ENCODE measurements at regions not wholly inside any gene's neighbourhood (a gene's known extent, or its start where the extent isn't known, plus 50 kb on each side); places are given as distances from the start of the nearest gene placed in this dataset.

DNA sequence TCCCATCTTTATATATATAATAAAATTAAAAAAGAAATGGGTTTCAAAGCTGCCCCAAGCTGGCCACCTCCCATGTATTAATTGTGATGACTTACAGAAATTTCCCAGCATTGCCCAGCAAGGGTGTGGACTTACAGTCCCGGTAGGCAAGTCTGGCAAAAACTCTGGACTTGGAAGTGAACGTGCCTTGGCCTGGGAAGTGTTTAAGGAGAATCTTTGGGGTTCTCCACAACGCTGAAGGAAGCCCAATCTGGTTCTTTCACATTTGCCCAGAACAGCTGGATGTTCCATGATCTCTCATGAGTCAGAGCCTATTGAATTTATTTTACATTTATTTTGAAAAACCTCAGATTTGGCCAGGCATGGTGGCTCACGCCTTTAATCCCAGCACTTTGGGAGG is 98.4 kb upstream of the SLC45A1 start:
- Histone ChIP-seq H3K4me2 (ENCODE audit: low read depth, low read length) (no peak overlapping the region), H3K9ac (ENCODE audit: low read length) (no peak overlapping the region), H3K27me3 (replicated peaks; ENCODE audit: insufficient read depth, low read length) (peaks cover 92% of the 10 kb centered on the region), H3K36me3 (replicated peaks; ENCODE audit: insufficient read depth, low read length) (no peaks in the 10 kb centered on the region), H3K9me3 (replicated peaks; ENCODE audit: insufficient read depth, low read length) (no peaks in the 10 kb centered on the region), H3F3A (ENCODE audit: insufficient read depth, low read length) (no peaks in the 10 kb centered on the region), H3K9me2 (replicated peaks; ENCODE audit: insufficient read depth, low read length) (no peaks in the 10 kb centered on the region), H3K79me2 (ENCODE audit: low read length) (no peaks in the 10 kb centered on the region), H3K4me1 (ENCODE audit: low read length) (no peaks in the 10 kb centered on the region), H3K4me3 (ENCODE audit: low read length) (no peak overlapping the region), H4K20me1 (ENCODE audit: insufficient read depth, low read length) (no peaks in the 10 kb centered on the region), H3K27ac (ENCODE audit: low read length) (no peak overlapping the region), H2AFZ (ENCODE audit: low read length) (no peak overlapping the region)
- DNase-seq: no peak
- TF ChIP-seq, protein P1, sequence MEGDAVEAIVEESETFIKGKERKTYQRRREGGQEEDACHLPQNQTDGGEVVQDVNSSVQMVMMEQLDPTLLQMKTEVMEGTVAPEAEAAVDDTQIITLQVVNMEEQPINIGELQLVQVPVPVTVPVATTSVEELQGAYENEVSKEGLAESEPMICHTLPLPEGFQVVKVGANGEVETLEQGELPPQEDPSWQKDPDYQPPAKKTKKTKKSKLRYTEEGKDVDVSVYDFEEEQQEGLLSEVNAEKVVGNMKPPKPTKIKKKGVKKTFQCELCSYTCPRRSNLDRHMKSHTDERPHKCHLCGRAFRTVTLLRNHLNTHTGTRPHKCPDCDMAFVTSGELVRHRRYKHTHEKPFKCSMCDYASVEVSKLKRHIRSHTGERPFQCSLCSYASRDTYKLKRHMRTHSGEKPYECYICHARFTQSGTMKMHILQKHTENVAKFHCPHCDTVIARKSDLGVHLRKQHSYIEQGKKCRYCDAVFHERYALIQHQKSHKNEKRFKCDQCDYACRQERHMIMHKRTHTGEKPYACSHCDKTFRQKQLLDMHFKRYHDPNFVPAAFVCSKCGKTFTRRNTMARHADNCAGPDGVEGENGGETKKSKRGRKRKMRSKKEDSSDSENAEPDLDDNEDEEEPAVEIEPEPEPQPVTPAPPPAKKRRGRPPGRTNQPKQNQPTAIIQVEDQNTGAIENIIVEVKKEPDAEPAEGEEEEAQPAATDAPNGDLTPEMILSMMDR (IDR thresholded peaks at IDR 0.05; ENCODE audit: low read length): no peak
- TF ChIP-seq EZH2 (optimal IDR thresholded peaks at IDR 0.05; ENCODE audit: low read depth, low read length) (no peak), EZH2phosphoT487 (IDR thresholded peaks at IDR 0.05; ENCODE audit: low read length) (no peak)

DNA sequence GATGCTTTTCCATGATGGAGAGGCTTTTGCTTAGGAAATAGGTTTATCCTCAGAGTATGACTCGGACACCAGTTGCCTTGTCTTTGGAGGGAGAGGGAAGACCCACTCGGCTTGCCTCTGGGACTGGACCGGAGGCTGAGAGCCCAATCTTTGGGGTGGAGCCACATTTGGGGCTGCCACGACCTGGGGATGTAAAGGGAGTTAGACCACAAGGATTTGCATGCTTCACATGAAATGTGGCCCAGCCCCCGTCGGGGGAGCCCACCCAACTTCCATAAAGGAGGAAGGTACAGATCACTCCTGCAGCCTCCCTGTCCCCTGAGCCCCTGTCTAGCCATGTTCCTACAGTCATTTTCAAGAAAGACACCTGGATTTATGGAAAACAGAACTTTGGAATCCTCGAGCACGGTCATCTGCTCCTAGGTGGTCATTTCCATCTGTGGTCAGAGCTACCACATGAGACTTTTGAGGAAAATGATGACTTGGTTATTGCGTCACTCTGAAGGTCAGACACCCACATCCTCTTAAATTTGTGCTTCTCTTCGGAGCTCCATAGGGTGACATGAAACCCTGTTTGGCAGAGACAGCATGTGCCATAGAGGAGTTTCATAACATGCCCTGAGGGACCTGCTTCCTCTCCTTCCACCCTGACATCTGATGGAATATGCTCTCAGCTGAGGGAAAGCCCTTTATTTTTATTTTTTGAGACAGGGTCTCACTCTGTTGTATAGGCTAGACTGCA is 99.4 kb upstream of the SLC45A1 start:
- H4K20me1 ChIP-seq (ENCODE audit: insufficient read depth, low read length): no peaks in the 10 kb centered on the region
- no peak overlapping the region for H3K27ac ChIP-seq (ENCODE audit: low read length)
- H3K9me2 ChIP-seq (replicated peaks; ENCODE audit: insufficient read depth, low read length): no peaks in the 10 kb centered on the region
- no peak overlapping the region for H3K9ac ChIP-seq (ENCODE audit: low read length)
- H3K36me3 ChIP-seq (replicated peaks; ENCODE audit: insufficient read depth, low read length): no peaks in the 10 kb centered on the region
- no peaks in the 10 kb centered on the region for H3F3A ChIP-seq (ENCODE audit: insufficient read depth, low read length)
- peaks cover 90% of the 10 kb centered on the region for H3K27me3 ChIP-seq (replicated peaks; ENCODE audit: insufficient read depth, low read length)
- H3K79me2 ChIP-seq (ENCODE audit: low read length): no peaks in the 10 kb centered on the region
- H3K4me3 ChIP-seq (ENCODE audit: low read length): no peak overlapping the region
- no peak overlapping the region for H3K4me2 ChIP-seq (ENCODE audit: low read depth, low read length)
- DNase-seq: no peak
- no peak for TF ChIP-seq EZH2phosphoT487 (IDR thresholded peaks at IDR 0.05; ENCODE audit: low read length)
- no peak for TF ChIP-seq EZH2 (optimal IDR thresholded peaks at IDR 0.05; ENCODE audit: low read depth, low read length)
- TF ChIP-seq, protein P1 (IDR thresholded peaks at IDR 0.05; ENCODE audit: low read length): no peak
- no peak overlapping the region for H2AFZ ChIP-seq (ENCODE audit: low read length)
- no peaks in the 10 kb centered on the region for H3K4me1 ChIP-seq (ENCODE audit: low read length)
- no peaks in the 10 kb centered on the region for H3K9me3 ChIP-seq (replicated peaks; ENCODE audit: insufficient read depth, low read length)

DNA sequence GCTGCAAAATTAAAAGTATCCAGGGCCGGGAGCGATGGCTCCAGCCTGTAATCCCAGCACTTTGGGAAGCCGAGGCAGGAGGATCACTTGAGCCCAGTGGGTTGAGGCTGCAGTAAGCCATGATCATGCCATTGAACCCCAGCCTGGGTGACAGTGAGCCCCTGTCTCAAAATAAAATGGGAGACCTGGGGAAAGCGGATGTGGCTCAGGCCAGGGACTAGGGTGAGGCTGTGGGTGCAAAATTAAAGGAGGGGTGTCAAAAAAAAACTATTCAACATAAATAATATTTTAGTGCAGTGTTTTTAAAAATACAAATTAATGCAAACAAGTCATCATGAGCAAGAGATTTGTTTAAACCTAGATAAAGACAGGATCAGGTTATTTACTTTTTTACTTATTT is 100.1 kb upstream of the SLC45A1 start:
- Histone ChIP-seq H3K4me2 (ENCODE audit: low read depth, low read length) (no peak overlapping the region), H3K27ac (ENCODE audit: low read length) (no peak overlapping the region), H3K9ac (ENCODE audit: low read length) (no peak overlapping the region), H3K27me3 (replicated peaks; ENCODE audit: insufficient read depth, low read length) (peaks cover 91% of the 10 kb centered on the region), H3K4me3 (ENCODE audit: low read length) (no peak overlapping the region), H3F3A (ENCODE audit: insufficient read depth, low read length) (no peaks in the 10 kb centered on the region), H3K4me1 (ENCODE audit: low read length) (no peaks in the 10 kb centered on the region), H3K9me2 (replicated peaks; ENCODE audit: insufficient read depth, low read length) (no peaks in the 10 kb centered on the region), H4K20me1 (ENCODE audit: insufficient read depth, low read length) (no peaks in the 10 kb centered on the region), H3K9me3 (replicated peaks; ENCODE audit: insufficient read depth, low read length) (no peaks in the 10 kb centered on the region), H3K36me3 (replicated peaks; ENCODE audit: insufficient read depth, low read length) (no peaks in the 10 kb centered on the region), H2AFZ (ENCODE audit: low read length) (no peak overlapping the region), H3K79me2 (ENCODE audit: low read length) (no peaks in the 10 kb centered on the region)
- DNase-seq: no peak
- no peak for TF ChIP-seq EZH2 (optimal IDR thresholded peaks at IDR 0.05; ENCODE audit: low read depth, low read length)
- TF ChIP-seq, protein P1 (IDR thresholded peaks at IDR 0.05; ENCODE audit: low read length): no peak
- no peak for TF ChIP-seq EZH2phosphoT487 (IDR thresholded peaks at IDR 0.05; ENCODE audit: low read length)
